GM18873 (cell line): ENCODE measurements at regions not wholly inside any gene's neighbourhood (a gene's known extent, or its start where the extent isn't known, plus 50 kb on each side); places are given as distances from the start of the nearest gene placed in this dataset.
"Not testable (repeated sequence)": the region's sequence is repeated elsewhere in the genome, so short reads cannot be mapped to it uniquely, and the experiment has no call there.

Source experiments
- ATAC-seq: cut with Tn5 transposase; IDR thresholded peaks from one replicate; pipeline ENCODE4 v1.9.1; 2021; ENCODE audit warnings: mild to moderate bottlenecking, moderate library complexity, moderate number of reproducible peaks; ENCODE audit not compliant: unreplicated experiment, low FRiP score

GRCh38 chr14:43022094-43022800 lies 1415.6 kb downstream of the LRFN5 start:
- no peak for ATAC-seq

- ATAC-seq: no peak
Measured at GRCh38 chr14:43019826-43020225, 1413.2 kb downstream of the LRFN5 start.

- no peak for ATAC-seq
Measured at GRCh38 chr14:43014338-43014737, 1407.7 kb downstream of the LRFN5 start.

GRCh38 chr14:43012817-43013216 lies 1406.1 kb downstream of the LRFN5 start:
- ATAC-seq: no peak

GRCh38 chr14:43005807-43006206 lies 1399.1 kb downstream of the LRFN5 start:
- ATAC-seq: no peak

- no peak for ATAC-seq
Measured at GRCh38 chr14:43003845-43004244, 1397.2 kb downstream of the LRFN5 start.

DNA sequence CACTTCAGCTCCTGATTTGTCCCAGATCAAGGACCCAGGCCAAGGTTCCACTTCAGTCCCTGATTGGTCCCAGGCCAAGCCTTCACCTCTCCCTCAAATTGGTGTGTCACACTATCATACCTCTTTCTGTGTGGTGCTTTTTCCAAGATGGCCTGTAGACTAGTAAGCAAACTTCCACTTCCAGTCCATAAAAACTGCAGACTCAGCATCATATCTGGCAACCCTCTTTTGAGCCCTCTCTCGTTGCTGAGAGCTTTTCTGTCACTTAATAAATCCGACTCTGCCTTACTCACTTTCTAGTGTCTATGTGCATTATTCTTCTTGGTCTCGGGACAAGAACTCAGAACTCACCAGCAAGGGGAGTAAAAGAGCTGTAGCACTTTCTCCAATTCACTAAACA lies 1395.1 kb downstream of the LRFN5 start:
- ATAC-seq: no peak

- no peak for ATAC-seq
Measured at GRCh38 chr14:42994051-42994736, 1387.5 kb downstream of the LRFN5 start.

- no peak for ATAC-seq
Measured at GRCh38 chr14:42992930-42993329, 1386.3 kb downstream of the LRFN5 start.

DNA sequence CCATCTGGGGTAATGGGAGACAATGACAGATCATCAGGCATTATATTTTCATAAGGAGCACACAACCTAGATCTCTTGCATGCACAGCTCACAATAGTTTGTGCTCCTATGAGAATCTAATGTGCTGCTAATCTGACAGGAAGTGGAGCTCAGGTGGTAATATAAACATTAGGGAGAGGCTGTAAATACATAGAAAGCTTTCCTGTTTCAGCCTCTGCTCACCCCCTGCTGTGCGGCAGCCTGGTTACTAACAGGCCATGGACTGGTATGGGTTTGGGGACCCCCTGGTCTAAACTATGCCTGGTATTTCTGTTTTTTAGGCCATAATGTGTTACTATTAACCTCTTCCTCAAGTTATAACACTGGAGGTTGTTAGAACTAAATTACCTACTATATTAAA lies 1373.7 kb downstream of the LRFN5 start:
- no peak for ATAC-seq

GRCh38 chr14:42973171-42973570 lies 1366.5 kb downstream of the LRFN5 start:
- not testable (repeated sequence) for ATAC-seq

DNA sequence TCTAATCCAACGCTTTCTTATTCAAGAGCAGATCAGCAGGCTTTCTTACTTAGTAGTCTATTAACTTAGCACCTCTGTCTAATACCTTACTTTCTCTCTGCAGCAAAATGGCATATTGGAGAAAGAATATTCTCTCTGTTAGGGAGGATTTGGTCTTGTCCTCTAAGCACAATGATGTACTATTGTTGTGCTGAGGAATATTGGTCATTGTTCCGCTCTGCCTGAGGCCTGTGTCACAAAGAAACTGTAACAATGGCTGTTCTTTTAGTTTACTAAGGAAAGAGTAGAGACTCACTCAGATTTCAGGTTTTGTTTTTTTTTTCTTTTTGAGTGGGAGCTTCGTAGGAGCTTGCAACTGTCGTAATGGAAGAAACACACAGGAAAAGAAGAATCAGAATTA lies 1358.8 kb downstream of the LRFN5 start:
- no peak for ATAC-seq

GRCh38 chr14:42961509-42961908 lies 1354.8 kb downstream of the LRFN5 start:
- ATAC-seq: no peak

DNA sequence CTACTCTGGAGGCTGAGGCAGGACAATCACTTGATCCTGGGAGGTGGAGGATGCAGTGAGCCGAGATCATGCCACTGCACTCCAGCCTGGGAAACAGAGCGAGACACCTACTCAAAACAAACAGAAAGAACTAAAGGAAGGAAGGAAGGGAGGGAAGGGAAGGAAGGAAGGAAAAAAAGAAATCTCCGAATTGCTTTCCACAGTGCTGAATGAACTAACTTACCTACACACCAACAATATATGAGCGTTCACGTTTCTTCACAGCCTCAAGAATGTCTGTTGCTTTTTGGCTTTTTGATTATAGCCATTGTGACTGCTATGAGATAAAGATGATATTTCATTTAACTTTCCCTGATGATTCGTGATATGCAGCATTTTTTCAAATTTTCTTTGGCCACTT lies 1343.7 kb downstream of the LRFN5 start:
- no peak for ATAC-seq

DNA sequence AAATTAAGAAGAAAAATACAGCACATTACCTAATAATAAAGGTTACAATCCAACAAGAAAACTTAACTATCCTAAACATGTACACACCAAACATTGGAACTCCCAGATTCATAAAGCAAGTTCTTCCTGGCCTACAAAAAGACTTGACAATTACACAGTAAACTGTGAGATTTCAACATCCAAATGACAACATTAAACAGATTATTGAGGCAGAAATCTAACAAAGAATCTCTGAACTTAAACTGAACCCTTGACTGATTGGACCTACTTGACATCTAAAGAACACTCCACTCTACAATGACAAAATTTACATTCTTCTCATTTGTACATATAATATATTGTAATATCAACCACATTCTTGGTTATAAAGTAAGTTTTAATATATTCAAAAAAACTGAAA lies 1341.3 kb downstream of the LRFN5 start:
- ATAC-seq: no peak

GRCh38 chr14:42944284-42944683 lies 1337.6 kb downstream of the LRFN5 start:
- no peak for ATAC-seq

- ATAC-seq: no peak
Measured at GRCh38 chr14:42931308-42931707, 1324.6 kb downstream of the LRFN5 start.

DNA sequence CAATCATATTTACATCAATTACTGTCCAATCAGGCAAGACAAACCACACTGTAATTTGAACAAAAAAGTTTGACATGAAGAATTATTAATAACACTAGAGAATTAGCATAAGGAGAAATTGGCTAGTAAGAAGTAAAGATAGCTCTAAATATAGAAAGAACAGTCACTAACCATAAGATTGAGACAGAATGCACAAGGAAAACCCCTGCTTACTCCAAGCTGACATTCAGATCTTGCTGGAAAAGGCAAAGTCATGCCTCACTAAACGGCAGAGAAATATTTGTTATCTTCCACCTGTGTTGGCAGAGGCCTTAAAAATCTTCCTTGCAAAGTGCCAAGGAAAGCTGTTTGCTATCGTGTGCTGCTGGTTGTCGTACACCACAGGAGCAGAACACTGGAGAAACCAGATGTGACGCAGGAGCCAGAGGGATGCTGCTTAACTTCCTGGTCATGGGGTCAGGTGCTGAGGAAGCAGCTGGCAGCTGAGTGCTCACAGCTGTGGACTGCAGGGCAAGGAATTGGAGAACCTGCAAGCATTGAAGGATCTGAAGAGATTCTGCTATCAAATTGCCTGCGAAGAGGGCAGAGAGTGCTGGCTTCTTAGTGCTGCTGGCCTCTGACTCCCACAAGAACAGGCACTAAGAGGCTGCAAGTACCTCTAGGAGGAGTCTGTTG lies 1323.3 kb downstream of the LRFN5 start:
- ATAC-seq: no peak

- ATAC-seq: no peak
Measured at GRCh38 chr14:42927313-42927712, 1320.6 kb downstream of the LRFN5 start.

- no peak for ATAC-seq
Measured at GRCh38 chr14:42921901-42922300, 1315.2 kb downstream of the LRFN5 start.

DNA sequence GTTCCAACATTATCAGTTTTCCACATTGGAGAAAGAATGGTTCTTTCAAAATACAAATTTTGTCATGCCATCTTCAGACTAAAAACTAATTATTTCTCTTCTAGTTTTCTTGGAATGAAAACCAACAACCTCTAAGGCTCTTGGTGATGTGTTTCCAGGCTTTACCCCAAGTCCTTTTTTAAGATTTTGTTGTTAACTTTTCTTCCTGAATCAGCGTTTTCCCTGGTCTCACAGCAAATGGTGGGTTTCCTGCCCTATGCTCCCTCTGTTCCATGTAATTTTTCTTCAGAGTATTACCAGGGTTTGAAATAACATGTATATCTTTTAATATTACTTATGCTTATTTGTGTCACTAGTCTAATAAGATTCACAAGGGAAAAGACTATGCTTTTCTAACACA lies 1311.9 kb downstream of the LRFN5 start:
- ATAC-seq: no peak

DNA sequence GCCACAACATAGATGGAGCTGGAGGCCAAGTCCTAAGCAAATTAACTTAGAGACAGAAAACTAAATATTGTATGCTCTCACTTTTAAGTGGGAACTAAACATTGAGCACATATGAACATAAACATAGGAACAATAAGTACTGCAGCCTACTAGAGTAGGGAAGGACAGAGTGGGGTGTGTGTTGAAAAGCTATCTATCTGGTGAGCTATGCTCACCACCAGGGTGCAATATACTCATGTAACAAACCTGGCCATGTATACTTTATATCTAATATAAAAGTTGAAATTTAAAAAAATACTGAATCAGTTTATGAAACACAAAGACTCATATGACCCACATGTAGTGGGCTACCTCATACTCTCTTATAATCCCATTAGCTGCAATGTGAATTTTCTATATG lies 1305.0 kb downstream of the LRFN5 start:
- ATAC-seq: no peak
